GM18909 (cell line): ENCODE measurements at regions not wholly inside any gene's neighbourhood (a gene's known extent, or its start where the extent isn't known, plus 50 kb on each side); places are given as distances from the start of the nearest gene placed in this dataset.

Experiments used
- ATAC-seq: cut with Tn5 transposase; IDR thresholded peaks from one replicate; pipeline ENCODE4 v1.9.1; 2021; ENCODE audit warnings: mild to moderate bottlenecking; ENCODE audit not compliant: unreplicated experiment, poor library complexity

- no peak for ATAC-seq
These were observed 319.7 kb downstream of the CYP26B1 start for GRCh38 chr2:71827973-71828372.

- ATAC-seq = no peak
These were observed 320.1 kb downstream of the CYP26B1 start for GRCh38 chr2:71827524-71827901.

DNA sequence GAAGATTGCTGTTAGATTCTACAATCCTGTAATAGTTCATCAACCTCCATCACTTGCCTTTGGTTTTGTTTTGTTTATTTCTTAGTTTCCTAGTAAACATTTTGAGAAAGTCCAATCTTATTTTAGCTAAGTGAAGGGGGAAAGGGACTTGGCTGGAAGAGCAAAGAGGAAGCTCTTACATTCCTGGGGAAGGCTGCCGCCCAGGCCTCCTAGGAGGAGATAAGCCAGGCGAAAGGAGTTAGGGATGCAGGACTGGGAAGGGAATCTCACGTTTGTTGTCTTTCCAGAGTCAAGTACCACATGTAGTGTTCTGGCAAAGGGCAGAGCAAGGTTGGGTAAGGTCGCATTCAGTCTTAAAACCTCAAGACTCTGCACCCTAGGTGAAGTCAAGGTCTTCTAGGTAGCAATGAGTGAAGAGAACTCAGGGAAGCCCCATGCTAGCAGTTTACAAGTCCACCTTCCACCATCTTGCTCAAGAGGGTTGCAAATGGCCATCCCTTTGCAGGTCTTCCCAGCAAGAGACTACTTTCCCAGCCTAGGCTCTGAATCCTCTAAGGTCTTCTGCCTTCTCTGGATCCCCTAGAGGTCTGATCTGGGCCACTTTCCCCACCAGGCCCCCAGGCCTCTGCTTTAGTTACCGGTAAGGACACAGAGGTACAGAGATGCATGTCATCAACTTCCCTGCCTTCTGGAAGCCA, 320.7 kb downstream of the CYP26B1 start:
- ATAC-seq = no peak

- no peak for ATAC-seq
These were observed 321.4 kb downstream of the CYP26B1 start for GRCh38 chr2:71826299-71826698.

DNA sequence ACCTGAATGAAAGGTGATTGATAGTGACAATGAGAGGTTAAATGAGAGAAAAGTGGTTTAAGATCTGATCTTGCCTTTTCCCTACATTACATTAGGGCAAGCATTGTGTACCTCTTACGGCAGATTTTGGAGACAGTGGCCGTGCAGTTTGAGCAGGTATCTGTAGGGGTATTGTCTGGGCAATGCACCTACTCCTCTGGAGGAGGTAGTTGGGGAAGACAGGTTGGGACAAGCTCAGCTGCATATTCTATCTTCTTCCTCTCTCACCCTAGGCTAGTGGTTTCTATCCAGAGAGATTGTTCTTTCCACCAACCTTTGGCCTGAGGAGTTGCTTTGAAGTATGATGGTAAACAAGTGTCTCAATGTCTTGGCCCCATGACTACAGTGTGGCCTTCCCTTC, 323.2 kb downstream of the CYP26B1 start:
- no peak for ATAC-seq

- no peak for ATAC-seq
These were observed 324.1 kb downstream of the CYP26B1 start for GRCh38 chr2:71823526-71823925.

DNA sequence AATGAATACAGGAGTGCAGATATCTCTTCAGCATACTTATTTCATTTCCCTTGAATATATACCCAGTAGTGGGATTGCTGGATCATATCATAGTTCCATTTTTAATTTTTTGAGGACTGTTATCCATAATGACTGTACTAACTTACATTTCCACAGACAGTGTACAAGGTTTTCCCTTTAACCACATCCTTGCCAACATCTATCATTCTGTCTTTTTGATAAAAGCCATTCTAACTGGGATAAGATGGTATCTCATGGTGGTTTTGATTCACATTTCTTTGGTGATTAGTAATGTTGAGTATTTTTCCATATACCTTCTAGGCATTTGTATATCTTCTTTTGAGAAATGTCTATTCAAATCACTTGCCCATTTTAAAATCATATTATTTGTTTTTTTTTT, 325.2 kb downstream of the CYP26B1 start:
- ATAC-seq = no peak

GRCh38 chr2:71821856-71822255, 325.8 kb downstream of the CYP26B1 start:
- ATAC-seq = no peak

DNA sequence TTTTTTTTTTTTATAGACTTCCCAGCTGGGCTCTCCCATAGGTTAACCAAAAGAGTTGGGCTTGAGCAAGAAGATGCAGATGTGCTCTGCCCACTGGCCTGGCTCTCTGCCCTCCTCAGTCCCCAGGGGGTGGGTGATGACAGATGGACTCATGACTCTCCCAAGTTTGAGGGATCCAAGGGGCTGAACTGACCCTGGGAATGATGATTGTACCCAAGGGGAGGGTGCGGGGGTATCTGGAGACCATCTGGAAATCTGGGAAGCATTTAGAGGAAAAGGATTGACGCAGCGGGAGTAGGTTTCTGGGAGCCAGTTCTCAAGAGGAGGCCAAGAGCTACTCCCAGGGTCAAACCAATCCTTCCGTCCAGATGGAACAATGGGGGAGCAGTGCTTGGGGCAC, 330.8 kb downstream of the CYP26B1 start:
- ATAC-seq = no peak

- ATAC-seq = no peak
These were observed 331.8 kb downstream of the CYP26B1 start for GRCh38 chr2:71815701-71816474.

GRCh38 chr2:71814885-71815284, 332.8 kb downstream of the CYP26B1 start:
- ATAC-seq = no peak

- ATAC-seq = no peak
These were observed 333.7 kb downstream of the CYP26B1 start for GRCh38 chr2:71813807-71814470.

- ATAC-seq = no peak
These were observed 334.3 kb downstream of the CYP26B1 start for GRCh38 chr2:71813315-71813714.

GRCh38 chr2:71812736-71813135, 334.9 kb downstream of the CYP26B1 start:
- ATAC-seq = no peak

- no peak for ATAC-seq
These were observed 335.9 kb downstream of the CYP26B1 start for GRCh38 chr2:71811726-71812125.

DNA sequence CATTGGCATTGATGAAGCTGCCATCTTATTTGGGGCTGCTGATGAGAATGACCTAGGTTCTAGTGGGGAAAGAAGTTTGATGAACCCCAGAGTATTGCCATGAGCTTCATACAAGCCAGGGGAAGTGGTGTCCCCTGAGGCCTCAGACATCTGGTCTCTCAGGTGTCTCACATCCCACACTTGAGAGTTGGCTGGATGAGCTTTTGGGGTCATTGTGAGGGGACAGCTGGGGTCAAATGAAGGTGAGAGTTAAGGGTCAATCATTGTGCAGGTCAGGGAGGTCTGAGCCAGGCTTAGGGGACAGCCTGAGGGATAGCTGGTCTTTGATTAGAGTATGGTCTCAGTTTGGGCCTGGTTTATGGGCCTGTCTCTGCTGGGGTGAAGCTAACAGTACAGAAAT, 336.5 kb downstream of the CYP26B1 start:
- ATAC-seq = no peak

- no peak for ATAC-seq
These were observed 339.8 kb downstream of the CYP26B1 start for GRCh38 chr2:71807581-71808451.

DNA sequence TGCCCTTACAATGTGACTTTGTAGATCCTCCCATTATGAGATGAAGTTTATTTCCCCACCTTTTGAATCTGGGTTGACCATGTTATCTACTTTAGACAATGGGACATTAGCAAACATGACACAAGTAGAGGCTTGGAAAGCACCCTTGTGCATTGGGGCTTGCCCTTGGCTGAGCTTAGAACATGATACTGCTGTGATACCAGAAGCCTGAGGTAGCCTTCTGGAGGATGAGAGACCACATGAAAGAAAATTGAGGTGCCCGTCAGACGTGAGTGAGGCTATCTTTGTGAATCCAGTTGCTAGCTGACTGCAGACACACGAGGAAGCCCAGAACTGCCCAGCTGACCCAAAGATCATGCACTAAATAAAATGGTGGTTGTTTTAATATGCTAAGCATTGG, 341.2 kb downstream of the CYP26B1 start:
- ATAC-seq = no peak

- ATAC-seq = no peak
These were observed 343.3 kb downstream of the CYP26B1 start for GRCh38 chr2:71804281-71804751.

GRCh38 chr2:71803398-71803797, 344.3 kb downstream of the CYP26B1 start:
- ATAC-seq = no peak
